ENCODE measurements at regions not wholly inside any gene's neighbourhood (a gene's known extent, or its start where the extent isn't known, plus 50 kb on each side); places are given as distances from the start of the nearest gene placed in this dataset.

GRCh38 chr21:15252431-15252830, 187.6 kb upstream of the NRIP1 start:
- Histone ChIP-seq H3K9ac (ENCODE audit: insufficient read depth in 1 of 2, low read length in 2 of 2) (no peak overlapping the region), H3K27me3 (ENCODE audit: control insufficient read depth in 3 of 3, insufficient read depth in 3 of 3, low read length in 2 of 3) (no peaks in the 10 kb centered on the region), H3K27ac (ENCODE audit: low read depth in 1 of 2, low read length in 1 of 2) (no peak overlapping the region), H3K36me3 (ENCODE audit: control insufficient read depth in 4 of 4, insufficient read depth in 4 of 4, low read length in 4 of 4) (no peaks in the 10 kb centered on the region), H3K4me1 (ENCODE audit: control insufficient read depth in 5 of 5, insufficient read depth in 5 of 5, low read length in 5 of 5) (no peaks in the 10 kb centered on the region), H3K9me3 (ENCODE audit: control insufficient read depth in 4 of 4, insufficient read depth in 3 of 4, low read length in 3 of 4) (no peaks in the 10 kb centered on the region), H3K4me3 (no peak overlapping the region)
- ATAC-seq (ENCODE audit: insufficient read depth, low FRiP score) (no peak), DNase-seq (no peak)
- no peak for TF ChIP-seq CTCF (IDR thresholded peaks at IDR 0.05; ENCODE audit: control extremely low read depth, extremely low read depth)
- 38 to 56% methylated on average over 3 of the region's 3 CpGs for WGBS, 2 donors

- TF ChIP-seq CTCF (IDR thresholded peaks at IDR 0.05; ENCODE audit: control extremely low read depth, extremely low read depth), result no peak
- Histone ChIP-seq H3K4me3 (no peak overlapping the region), H3K4me1 (ENCODE audit: control insufficient read depth in 5 of 5, insufficient read depth in 5 of 5, low read length in 5 of 5) (no peaks in the 10 kb centered on the region), H3K27me3 (ENCODE audit: control insufficient read depth in 3 of 3, insufficient read depth in 3 of 3, low read length in 2 of 3) (no peaks in the 10 kb centered on the region), H3K36me3 (ENCODE audit: control insufficient read depth in 4 of 4, insufficient read depth in 4 of 4, low read length in 4 of 4) (no peaks in the 10 kb centered on the region), H3K27ac (ENCODE audit: low read depth in 1 of 2, low read length in 1 of 2) (no peak overlapping the region), H3K9me3 (ENCODE audit: control insufficient read depth in 4 of 4, insufficient read depth in 3 of 4, low read length in 3 of 4) (no peaks in the 10 kb centered on the region), H3K9ac (ENCODE audit: insufficient read depth in 1 of 2, low read length in 2 of 2) (no peak overlapping the region)
- 93 to 95% methylated on average over 4 of the region's 4 CpGs for WGBS, 2 donors
- ATAC-seq (ENCODE audit: insufficient read depth, low FRiP score) (no peak), DNase-seq (no peak)
Observed at GRCh38 chr21:15254111-15254510, 189.3 kb upstream of the NRIP1 start.

DNA sequence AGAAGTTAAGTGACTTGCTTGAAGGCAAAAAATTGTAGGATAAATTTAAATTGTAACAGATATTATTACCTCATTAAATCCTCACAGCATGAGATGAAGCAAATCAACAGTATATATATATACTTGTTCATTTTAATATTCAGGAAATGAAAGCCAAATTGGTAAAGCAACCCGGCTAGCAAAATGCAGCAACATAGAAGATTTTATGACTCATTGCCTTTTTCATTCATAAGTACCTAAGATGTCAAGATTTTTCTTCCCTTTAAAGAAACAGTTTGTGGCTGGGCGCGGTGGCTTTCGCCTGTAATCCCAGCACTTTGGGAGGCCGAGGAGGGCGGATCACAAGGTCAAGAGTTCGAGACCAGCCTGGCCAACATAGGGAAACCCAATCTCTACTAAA, 190.5 kb upstream of the NRIP1 start:
- Histone ChIP-seq H3K9ac (ENCODE audit: insufficient read depth in 1 of 2, low read length in 2 of 2) (no peak overlapping the region), H3K36me3 (ENCODE audit: control insufficient read depth in 4 of 4, insufficient read depth in 4 of 4, low read length in 4 of 4) (no peaks in the 10 kb centered on the region), H3K4me1 (ENCODE audit: control insufficient read depth in 5 of 5, insufficient read depth in 5 of 5, low read length in 5 of 5) (no peaks in the 10 kb centered on the region), H3K27ac (ENCODE audit: low read depth in 1 of 2, low read length in 1 of 2) (no peak overlapping the region), H3K27me3 (ENCODE audit: control insufficient read depth in 3 of 3, insufficient read depth in 3 of 3, low read length in 2 of 3) (no peaks in the 10 kb centered on the region), H3K4me3 (no peak overlapping the region), H3K9me3 (ENCODE audit: control insufficient read depth in 4 of 4, insufficient read depth in 3 of 4, low read length in 3 of 4) (no peaks in the 10 kb centered on the region)
- WGBS, 2 donors, result 73 to 82% methylated on average over 7 of the region's 7 CpGs
- TF ChIP-seq CTCF (IDR thresholded peaks at IDR 0.05; ENCODE audit: control extremely low read depth, extremely low read depth), result no peak
- DNase-seq, result no peak
- ATAC-seq (ENCODE audit: insufficient read depth, low FRiP score), result no peak

GRCh38 chr21:15255763-15256162, 191.0 kb upstream of the NRIP1 start:
- H3K36me3 ChIP-seq (ENCODE audit: control insufficient read depth in 4 of 4, insufficient read depth in 4 of 4, low read length in 4 of 4), result no peaks in the 10 kb centered on the region
- H3K27ac ChIP-seq (ENCODE audit: low read depth in 1 of 2, low read length in 1 of 2), result no peak overlapping the region
- no peaks in the 10 kb centered on the region for H3K4me1 ChIP-seq (ENCODE audit: control insufficient read depth in 5 of 5, insufficient read depth in 5 of 5, low read length in 5 of 5)
- H3K4me3 ChIP-seq, result no peak overlapping the region
- no peak for DNase-seq
- no peak overlapping the region for H3K9ac ChIP-seq (ENCODE audit: insufficient read depth in 1 of 2, low read length in 2 of 2)
- ATAC-seq (ENCODE audit: insufficient read depth, low FRiP score), result no peak
- H3K27me3 ChIP-seq (ENCODE audit: control insufficient read depth in 3 of 3, insufficient read depth in 3 of 3, low read length in 2 of 3), result no peaks in the 10 kb centered on the region
- no peak for TF ChIP-seq CTCF (IDR thresholded peaks at IDR 0.05; ENCODE audit: control extremely low read depth, extremely low read depth)
- no peaks in the 10 kb centered on the region for H3K9me3 ChIP-seq (ENCODE audit: control insufficient read depth in 4 of 4, insufficient read depth in 3 of 4, low read length in 3 of 4)

Data from lung (tissue), 11 donors.